Activated naive CD4-positive, alpha-beta T cell treated with anti-CD3 and anti-CD28 coated beads, Interleukin-2, amount 10 ng/mL, durations not matched to agents 7 days and 5 days (primary cell): ENCODE measurements at regions not wholly inside any gene's neighbourhood (a gene's known extent, or its start where the extent isn't known, plus 50 kb on each side); places are given as distances from the start of the nearest gene placed in this dataset.

Source experiments
- CTCF ChIA-PET: fragments of 350-600 bp; sonication (Branson Sonifier 250); formaldehyde crosslinking; loops from one replicate; lab custom pipeline; 2021; ENCODE audit warnings: antibody characterized with exemption; lab: Charles Lee
- DNase-seq: peaks from one replicate; pipeline ENCODE4 v3.0.0-alpha.2; 2020
- H3K27ac Mint-ChIP-seq: one replicate; pipeline ENCODE4 v1.8.0; 2021; ENCODE audit warnings: mild to moderate bottlenecking, moderate library complexity, mixed read lengths
- H3K27me3 Mint-ChIP-seq: one replicate; pipeline ENCODE4 v1.8.0; 2021; ENCODE audit warnings: mild to moderate bottlenecking, mixed read lengths
- H3K36me3 Mint-ChIP-seq: one replicate; pipeline ENCODE4 v1.8.0; 2021; ENCODE audit warnings: mixed read lengths
- H3K4me1 Mint-ChIP-seq: one replicate; pipeline ENCODE4 v1.8.0; 2021; ENCODE audit warnings: mixed read lengths
- H3K4me3 Mint-ChIP-seq: one replicate; pipeline ENCODE4 v1.8.0; 2021; ENCODE audit warnings: mild to moderate bottlenecking, moderate library complexity, mixed read lengths
- H3K9me3 Mint-ChIP-seq: one replicate; pipeline ENCODE4 v1.8.0; 2021; ENCODE audit warnings: mixed read lengths

GRCh38 chr16:59601452-59601851, 867.3 kb upstream of the GOT2 start:
- no peaks in the 10 kb centered on the region for H3K36me3 Mint-ChIP-seq
- no peaks in the 10 kb centered on the region for H3K9me3 Mint-ChIP-seq
- no peak for DNase-seq
- H3K4me1 Mint-ChIP-seq, result no peaks in the 10 kb centered on the region
- H3K4me3 Mint-ChIP-seq, result no peak overlapping the region
- CTCF ChIA-PET, result no interaction called here
- H3K27me3 Mint-ChIP-seq, result no peaks in the 10 kb centered on the region
- no peak overlapping the region for H3K27ac Mint-ChIP-seq

- Mint-ChIP-seq H3K27ac (no peak overlapping the region), H3K4me1 (no peaks in the 10 kb centered on the region), H3K36me3 (no peaks in the 10 kb centered on the region), H3K9me3 (no peaks in the 10 kb centered on the region), H3K4me3 (no peak overlapping the region), H3K27me3 (no peaks in the 10 kb centered on the region)
- CTCF ChIA-PET, result no interaction called here
- no peak for DNase-seq
Measured at GRCh38 chr16:59597269-59597668, 863.2 kb upstream of the GOT2 start.

- CTCF ChIA-PET, result no interaction called here
- no peaks in the 10 kb centered on the region for H3K4me1 Mint-ChIP-seq
Measured at GRCh38 chr16:59596693-59597092, 862.6 kb upstream of the GOT2 start.

GRCh38 chr16:59593194-59593661, 859.1 kb upstream of the GOT2 start:
- Mint-ChIP-seq H3K36me3 (no peaks in the 10 kb centered on the region), H3K27ac (no peak overlapping the region), H3K4me1 (no peaks in the 10 kb centered on the region), H3K4me3 (no peak overlapping the region), H3K27me3 (no peaks in the 10 kb centered on the region), H3K9me3 (no peaks in the 10 kb centered on the region)
- CTCF ChIA-PET, result no interaction called here
- no peak for DNase-seq

More at GRCh38 chr16:59596693-59597092, 862.6 kb upstream of the GOT2 start:
- Mint-ChIP-seq H3K36me3 (no peaks in the 10 kb centered on the region), H3K9me3 (no peaks in the 10 kb centered on the region), H3K27ac (no peak overlapping the region), H3K27me3 (no peaks in the 10 kb centered on the region), H3K4me3 (no peak overlapping the region)
- no peak for DNase-seq

GRCh38 chr16:59591480-59591879, 857.4 kb upstream of the GOT2 start:
- Mint-ChIP-seq H3K4me3 (no peak overlapping the region), H3K36me3 (no peaks in the 10 kb centered on the region), H3K27ac (no peak overlapping the region), H3K4me1 (no peaks in the 10 kb centered on the region), H3K27me3 (no peaks in the 10 kb centered on the region), H3K9me3 (no peaks in the 10 kb centered on the region)
- CTCF ChIA-PET, result no interaction called here
- DNase-seq, result no peak

GRCh38 chr16:59590845-59591244, 856.7 kb upstream of the GOT2 start:
- Mint-ChIP-seq H3K9me3 (no peaks in the 10 kb centered on the region), H3K36me3 (no peaks in the 10 kb centered on the region), H3K4me1 (no peaks in the 10 kb centered on the region), H3K27ac (no peak overlapping the region), H3K4me3 (no peak overlapping the region), H3K27me3 (no peaks in the 10 kb centered on the region)
- no peak for DNase-seq
- CTCF ChIA-PET, result no interaction called here

- DNase-seq, result no peak
- H3K4me1 Mint-ChIP-seq, result no peaks in the 10 kb centered on the region
- H3K36me3 Mint-ChIP-seq, result no peaks in the 10 kb centered on the region
- no peaks in the 10 kb centered on the region for H3K27me3 Mint-ChIP-seq
- CTCF ChIA-PET, result no interaction called here
- H3K9me3 Mint-ChIP-seq, result no peaks in the 10 kb centered on the region
- H3K4me3 Mint-ChIP-seq, result no peak overlapping the region
- H3K27ac Mint-ChIP-seq, result no peak overlapping the region
Measured at GRCh38 chr16:59586331-59586730, 852.2 kb upstream of the GOT2 start.

- Mint-ChIP-seq H3K4me3 (no peak overlapping the region), H3K4me1 (no peaks in the 10 kb centered on the region), H3K27ac (no peak overlapping the region)
Measured at GRCh38 chr16:59574296-59574695, 840.2 kb upstream of the GOT2 start.

GRCh38 chr16:59573528-59574271, 839.6 kb upstream of the GOT2 start:
- CTCF ChIA-PET, result no interaction called here
- Mint-ChIP-seq H3K27ac (no peak overlapping the region), H3K36me3 (no peaks in the 10 kb centered on the region), H3K4me3 (no peak overlapping the region), H3K9me3 (no peaks in the 10 kb centered on the region), H3K27me3 (no peaks in the 10 kb centered on the region), H3K4me1 (no peaks in the 10 kb centered on the region)
- DNase-seq, result no peak

More at GRCh38 chr16:59574296-59574695, 840.2 kb upstream of the GOT2 start:
- H3K9me3 Mint-ChIP-seq, result no peaks in the 10 kb centered on the region
- no peak for DNase-seq
- H3K27me3 Mint-ChIP-seq, result no peaks in the 10 kb centered on the region
- CTCF ChIA-PET, result no interaction called here
- no peaks in the 10 kb centered on the region for H3K36me3 Mint-ChIP-seq

- Mint-ChIP-seq H3K27ac (no peak overlapping the region), H3K4me1 (no peaks in the 10 kb centered on the region), H3K27me3 (no peaks in the 10 kb centered on the region), H3K4me3 (no peak overlapping the region), H3K36me3 (no peaks in the 10 kb centered on the region), H3K9me3 (no peaks in the 10 kb centered on the region)
- no peak for DNase-seq
- CTCF ChIA-PET, result no interaction called here
Measured at GRCh38 chr16:59567496-59567895, 833.4 kb upstream of the GOT2 start.

GRCh38 chr16:59566446-59566845, 832.3 kb upstream of the GOT2 start:
- CTCF ChIA-PET, result interaction anchor here (0.6 kb wide), 1 partner anchor 380 kb away, joined by 3 read pairs; no protein-coding TSS in a partner anchor
- H3K4me3 Mint-ChIP-seq, result no peak overlapping the region
- H3K27ac Mint-ChIP-seq, result no peak overlapping the region
- no peaks in the 10 kb centered on the region for H3K27me3 Mint-ChIP-seq
- no peaks in the 10 kb centered on the region for H3K36me3 Mint-ChIP-seq
- DNase-seq, result no peak
- no peaks in the 10 kb centered on the region for H3K4me1 Mint-ChIP-seq
- no peaks in the 10 kb centered on the region for H3K9me3 Mint-ChIP-seq

GRCh38 chr16:59558679-59559078, 824.6 kb upstream of the GOT2 start:
- Mint-ChIP-seq H3K4me1 (no peaks in the 10 kb centered on the region), H3K9me3 (no peaks in the 10 kb centered on the region), H3K27me3 (no peaks in the 10 kb centered on the region), H3K36me3 (no peaks in the 10 kb centered on the region), H3K4me3 (no peak overlapping the region), H3K27ac (no peak overlapping the region)
- CTCF ChIA-PET, result no interaction called here
- DNase-seq, result no peak

- H3K4me3 Mint-ChIP-seq, result no peak overlapping the region
- CTCF ChIA-PET, result no interaction called here
- H3K9me3 Mint-ChIP-seq, result no peaks in the 10 kb centered on the region
- no peaks in the 10 kb centered on the region for H3K27me3 Mint-ChIP-seq
- no peaks in the 10 kb centered on the region for H3K4me1 Mint-ChIP-seq
- DNase-seq, result no peak
- H3K27ac Mint-ChIP-seq, result no peak overlapping the region
- H3K36me3 Mint-ChIP-seq, result no peaks in the 10 kb centered on the region
Measured at GRCh38 chr16:59552164-59552563, 818.0 kb upstream of the GOT2 start.

GRCh38 chr16:59545721-59546120, 811.6 kb upstream of the GOT2 start:
- no peaks in the 10 kb centered on the region for H3K4me1 Mint-ChIP-seq
- no peak overlapping the region for H3K4me3 Mint-ChIP-seq
- no peak for DNase-seq
- no peaks in the 10 kb centered on the region for H3K9me3 Mint-ChIP-seq
- CTCF ChIA-PET, result no interaction called here
- no peak overlapping the region for H3K27ac Mint-ChIP-seq
- H3K27me3 Mint-ChIP-seq, result no peaks in the 10 kb centered on the region
- no peaks in the 10 kb centered on the region for H3K36me3 Mint-ChIP-seq

- no peaks in the 10 kb centered on the region for H3K36me3 Mint-ChIP-seq
- DNase-seq, result no peak
- no peaks in the 10 kb centered on the region for H3K9me3 Mint-ChIP-seq
- H3K27me3 Mint-ChIP-seq, result no peaks in the 10 kb centered on the region
- H3K4me1 Mint-ChIP-seq, result no peaks in the 10 kb centered on the region
- H3K27ac Mint-ChIP-seq, result no peak overlapping the region
- CTCF ChIA-PET, result no interaction called here
- no peak overlapping the region for H3K4me3 Mint-ChIP-seq
Measured at GRCh38 chr16:59543641-59544040, 809.5 kb upstream of the GOT2 start.
